GM12878 (cell line): ENCODE measurements at regions not wholly inside any gene's neighbourhood (a gene's known extent, or its start where the extent isn't known, plus 50 kb on each side); places are given as distances from the start of the nearest gene placed in this dataset.

Source experiments
- BCL11A ChIP-seq: IDR thresholded peaks from 2 replicates; pipeline ENCODE4 v1.6.1; 2011; ENCODE audit warnings: low read depth, low read length
- BCL3 ChIP-seq: IDR thresholded peaks from 2 replicates; pipeline ENCODE4 v1.6.1; 2011; ENCODE audit warnings: borderline replicate concordance, low read depth, mild to moderate bottlenecking, moderate library complexity, low read length; ENCODE audit not compliant: insufficient read depth, poor library complexity, severe bottlenecking
- CBFB ChIP-seq: IDR thresholded peaks from 2 replicates; pipeline ENCODE4 v1.6.1; 2016; ENCODE audit warnings: antibody characterized with exemption, low read depth
- EGR1 ChIP-seq, 2 experiments: IDR thresholded peaks; 1 replicate in 1 of 2; 2 replicates in 1 of 2; pipeline ENCODE4 v1.6.1; 2011 to 2012; ENCODE audit warnings: low read depth in 2 of 2, low read length in 2 of 2, borderline replicate concordance in 1 of 2, mild to moderate bottlenecking in 1 of 2, moderate library complexity in 1 of 2
- IKZF2 ChIP-seq, 2 experiments: fragments of 450-650 bp; IDR thresholded peaks; 2 replicates each; pipeline ENCODE4 v1.6.1; 2017; ENCODE audit warnings: mild to moderate bottlenecking in 2 of 2, moderate library complexity in 2 of 2
- JUND ChIP-seq: IDR thresholded peaks from 2 replicates; pipeline ENCODE4 v1.6.1; 2012; ENCODE audit warnings: low read depth, mild to moderate bottlenecking, low read length, improper control_type of control experiment, moderate library complexity
- MAX ChIP-seq: IDR thresholded peaks from 2 replicates; pipeline ENCODE4 v1.6.1; 2012; ENCODE audit warnings: low read depth, low read length, improper control_type of control experiment
- MLLT1 ChIP-seq: fragments of 450-650 bp; IDR thresholded peaks from 2 replicates; pipeline ENCODE4 v1.6.1; 2016; ENCODE audit warnings: mild to moderate bottlenecking
- MTA3 ChIP-seq: IDR thresholded peaks from 2 replicates; pipeline ENCODE4 v1.6.1; 2012; ENCODE audit warnings: low read length, inconsistent platforms, borderline replicate concordance
- NFIC ChIP-seq: IDR thresholded peaks from 2 replicates; pipeline ENCODE4 v1.6.1; 2012; ENCODE audit warnings: low read depth, mild to moderate bottlenecking, inconsistent platforms, low read length, moderate library complexity
- NFYB ChIP-seq: IDR thresholded peaks from 2 replicates; pipeline ENCODE4 v1.6.1; 2011; ENCODE audit warnings: low read depth, mild to moderate bottlenecking, low read length, improper control_type of control experiment, moderate library complexity; ENCODE audit not compliant: insufficient read depth
- PAX5 ChIP-seq: IDR thresholded peaks from 2 replicates; pipeline ENCODE4 v1.6.1; 2011; ENCODE audit warnings: low read depth, low read length, borderline replicate concordance
- PBX3 ChIP-seq: IDR thresholded peaks from 2 replicates; pipeline ENCODE4 v1.6.1; 2011; ENCODE audit warnings: mild to moderate bottlenecking, low read depth, low read length, moderate library complexity; ENCODE audit not compliant: insufficient replicate concordance
- RB1 ChIP-seq: fragments of 450-650 bp; formaldehyde crosslinking; IDR thresholded peaks from 2 replicates; pipeline ENCODE4 v1.6.1; 2017; ENCODE audit warnings: mild to moderate bottlenecking, borderline replicate concordance
- RUNX3 ChIP-seq: IDR thresholded peaks from 2 replicates; pipeline ENCODE4 v1.6.1; 2012; ENCODE audit warnings: low read length, inconsistent platforms
- SIN3A ChIP-seq: IDR thresholded peaks from 2 replicates; pipeline ENCODE4 v1.6.1; 2012; ENCODE audit warnings: low read depth, low read length, improper control_type of control experiment
- SREBF1 ChIP-seq: IDR thresholded peaks from 2 replicates; pipeline ENCODE4 v1.6.1; 2012; ENCODE audit warnings: mild to moderate bottlenecking, low read length
- SUPT20H ChIP-seq: IDR thresholded peaks from 2 replicates; pipeline ENCODE4 v1.6.1; 2011; ENCODE audit warnings: low read depth, mild to moderate bottlenecking, low read length, moderate library complexity, borderline replicate concordance; ENCODE audit not compliant: control insufficient read depth
- TAF1 ChIP-seq: IDR thresholded peaks from 2 replicates; pipeline ENCODE4 v1.6.1; 2011; ENCODE audit warnings: mild to moderate bottlenecking, low read depth, low read length, borderline replicate concordance
- TCF7 ChIP-seq: IDR thresholded peaks from 2 replicates; pipeline ENCODE4 v1.6.1; 2014; ENCODE audit warnings: antibody characterized with exemption, borderline replicate concordance
- USF2 ChIP-seq: IDR thresholded peaks from 2 replicates; pipeline ENCODE4 v1.6.1; 2011; ENCODE audit warnings: low read depth, low read length, improper control_type of control experiment, borderline replicate concordance
- YBX1 ChIP-seq: fragments of 450-650 bp; IDR thresholded peaks from 2 replicates; pipeline ENCODE4 v1.6.1; 2016; ENCODE audit warnings: antibody characterized with exemption
- ZBED1 ChIP-seq: IDR thresholded peaks from 2 replicates; pipeline ENCODE4 v1.6.1; 2016; ENCODE audit warnings: borderline replicate concordance
- ZNF207 ChIP-seq: fragments of 450-650 bp; IDR thresholded peaks from 2 replicates; pipeline ENCODE4 v1.6.1; 2014; ENCODE audit warnings: antibody characterized with exemption, mild to moderate bottlenecking, borderline replicate concordance
- ZNF217 ChIP-seq: fragments of 450-650 bp; IDR thresholded peaks from 2 replicates; pipeline ENCODE4 v1.6.1; 2017; ENCODE audit warnings: antibody characterized with exemption, mild to moderate bottlenecking
- ZZZ3 ChIP-seq: IDR thresholded peaks from 2 replicates; pipeline ENCODE4 v1.6.1; 2011; ENCODE audit warnings: low read depth; ENCODE audit not compliant: control insufficient read depth, insufficient read length

- TF ChIP-seq BCL3: peak; percentile 91
- TF ChIP-seq MTA3: no peak
- no peak for TF ChIP-seq RB1
- no peak for TF ChIP-seq PBX3
- peak; percentile 70; the same call in 1 of the 2 replicates for TF ChIP-seq TAF1
- TF ChIP-seq MAX: no peak
- no peak for TF ChIP-seq JUND
- peak; percentile 74 for TF ChIP-seq RUNX3
- no peak for TF ChIP-seq SUPT20H
- TF ChIP-seq ZNF207: no peak
- no peak for TF ChIP-seq BCL11A
- TF ChIP-seq ZNF217: no peak
- peak; percentile 63; the same call in 1 of the 2 replicates for TF ChIP-seq MLLT1
- peak; percentile 72; the same call in 1 of the 2 replicates for TF ChIP-seq NFIC
- no peak for TF ChIP-seq ZZZ3
- TF ChIP-seq ZBED1: no peak
- peak; percentile 55; the same call in 1 of the 2 replicates for TF ChIP-seq PAX5
- TF ChIP-seq NFYB: no peak
- TF ChIP-seq TCF7: no peak
- no peak for TF ChIP-seq YBX1
- TF ChIP-seq USF2: no peak; the same call in 1 of the 2 replicates
- TF ChIP-seq IKZF2 (IDR thresholded peaks at IDR 0.05): peak; percentile 62 to 64
- TF ChIP-seq EGR1 (IDR thresholded peaks at IDR 0.05; ENCODE audit: borderline replicate concordance in 1 of 2, low read depth in 2 of 2, low read length in 2 of 2): no peak
- no peak for TF ChIP-seq CBFB
- no peak for TF ChIP-seq SIN3A
- no peak for TF ChIP-seq SREBF1
Measured at GRCh38 chr13:74026753-74027152, 107.5 kb downstream of the KLF12 start (continued).
